Calu3 (cell line): ENCODE measurements at regions not wholly inside any gene's neighbourhood (a gene's known extent, or its start where the extent isn't known, plus 50 kb on each side); places are given as distances from the start of the nearest gene placed in this dataset.

Experiments
- BruUV-seq: library from RNA; stranded (reverse); fragments of 400-500 nt; replicated peaks from 2 replicates; lab custom pipeline; 2021; lab: Mats Ljungman, UMichigan
- CTCF ChIA-PET: fragments of 300-600 bp; sonication (Branson Sonifier 250); formaldehyde crosslinking; loops from one replicate; lab custom pipeline; 2022; ENCODE audit warnings: antibody characterized with exemption; lab: Charles Lee
- DNase-seq: peaks from one replicate; pipeline ENCODE4 v3.0.0; 2022
- H3K27ac Mint-ChIP-seq: one replicate; pipeline ENCODE4 v1.8.0; 2022; ENCODE audit warnings: mixed read lengths; ENCODE audit not compliant: unreplicated experiment
- H3K27me3 Mint-ChIP-seq: one replicate; pipeline ENCODE4 v1.8.0; 2022; ENCODE audit warnings: mixed read lengths; ENCODE audit not compliant: unreplicated experiment
- H3K36me3 Mint-ChIP-seq: one replicate; pipeline ENCODE4 v1.8.0; 2022; ENCODE audit warnings: mild to moderate bottlenecking, moderate library complexity, mixed read lengths; ENCODE audit not compliant: insufficient read depth, unreplicated experiment
- H3K4me1 Mint-ChIP-seq: one replicate; pipeline ENCODE4 v1.8.0; 2022; ENCODE audit warnings: mild to moderate bottlenecking, low read depth, mixed read lengths; ENCODE audit not compliant: unreplicated experiment
- H3K4me3 Mint-ChIP-seq: one replicate; pipeline ENCODE4 v1.8.0; 2022; ENCODE audit warnings: mild to moderate bottlenecking, low read depth, moderate library complexity, mixed read lengths; ENCODE audit not compliant: unreplicated experiment
- H3K9me3 Mint-ChIP-seq: one replicate; pipeline ENCODE4 v1.8.0; 2022; ENCODE audit warnings: low read depth, mixed read lengths; ENCODE audit not compliant: unreplicated experiment
- intact Hi-C: fragments of 100-400 bp; cut with micrococcal nuclease; formaldehyde crosslinking; loops from one replicate; pipeline ENCODE4 v1.10.0; 2022; ENCODE audit not compliant: unreplicated experiment
- TF ChIP-seq, protein P1 (sequence below): fragments of 200-600 bp; IDR thresholded peaks from one replicate; pipeline ENCODE4 v1.8.0; 2022; ENCODE audit warnings: antibody characterized with exemption; ENCODE audit not compliant: unreplicated experiment

DNA sequence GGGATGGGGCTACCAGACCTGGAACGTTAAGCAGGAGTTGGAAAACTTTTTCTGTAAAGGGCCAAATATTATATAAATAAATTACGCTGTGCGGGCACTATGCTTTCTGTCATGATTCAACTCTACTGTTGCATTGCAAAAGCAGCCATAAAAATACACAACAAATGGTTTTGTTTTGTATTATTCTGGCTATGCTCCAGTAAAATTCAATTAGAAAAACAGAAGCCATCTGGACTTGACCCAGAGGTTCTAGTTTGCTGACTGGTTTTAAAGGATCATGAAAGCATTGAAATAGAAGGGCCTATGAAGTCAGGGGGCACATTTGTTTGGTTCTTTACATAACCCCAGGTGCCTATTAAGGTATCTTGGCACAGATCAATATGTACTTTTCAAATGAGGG, 647.4 kb upstream of the LMCD1 start:
- no peaks in the 10 kb centered on the region for H3K27me3 Mint-ChIP-seq
- no peaks in the 10 kb centered on the region for H3K9me3 Mint-ChIP-seq
- no peaks in the 10 kb centered on the region for H3K4me1 Mint-ChIP-seq
- no peak overlapping the region for H3K4me3 Mint-ChIP-seq
- TF ChIP-seq, protein P1, sequence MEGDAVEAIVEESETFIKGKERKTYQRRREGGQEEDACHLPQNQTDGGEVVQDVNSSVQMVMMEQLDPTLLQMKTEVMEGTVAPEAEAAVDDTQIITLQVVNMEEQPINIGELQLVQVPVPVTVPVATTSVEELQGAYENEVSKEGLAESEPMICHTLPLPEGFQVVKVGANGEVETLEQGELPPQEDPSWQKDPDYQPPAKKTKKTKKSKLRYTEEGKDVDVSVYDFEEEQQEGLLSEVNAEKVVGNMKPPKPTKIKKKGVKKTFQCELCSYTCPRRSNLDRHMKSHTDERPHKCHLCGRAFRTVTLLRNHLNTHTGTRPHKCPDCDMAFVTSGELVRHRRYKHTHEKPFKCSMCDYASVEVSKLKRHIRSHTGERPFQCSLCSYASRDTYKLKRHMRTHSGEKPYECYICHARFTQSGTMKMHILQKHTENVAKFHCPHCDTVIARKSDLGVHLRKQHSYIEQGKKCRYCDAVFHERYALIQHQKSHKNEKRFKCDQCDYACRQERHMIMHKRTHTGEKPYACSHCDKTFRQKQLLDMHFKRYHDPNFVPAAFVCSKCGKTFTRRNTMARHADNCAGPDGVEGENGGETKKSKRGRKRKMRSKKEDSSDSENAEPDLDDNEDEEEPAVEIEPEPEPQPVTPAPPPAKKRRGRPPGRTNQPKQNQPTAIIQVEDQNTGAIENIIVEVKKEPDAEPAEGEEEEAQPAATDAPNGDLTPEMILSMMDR = no peak
- CTCF ChIA-PET = no interaction called here
- no peak for DNase-seq
- intact Hi-C loops = no loop called here
- no TSS peak for BruUV-seq
- H3K36me3 Mint-ChIP-seq = no peaks in the 10 kb centered on the region
- H3K27ac Mint-ChIP-seq = no peak overlapping the region

DNA sequence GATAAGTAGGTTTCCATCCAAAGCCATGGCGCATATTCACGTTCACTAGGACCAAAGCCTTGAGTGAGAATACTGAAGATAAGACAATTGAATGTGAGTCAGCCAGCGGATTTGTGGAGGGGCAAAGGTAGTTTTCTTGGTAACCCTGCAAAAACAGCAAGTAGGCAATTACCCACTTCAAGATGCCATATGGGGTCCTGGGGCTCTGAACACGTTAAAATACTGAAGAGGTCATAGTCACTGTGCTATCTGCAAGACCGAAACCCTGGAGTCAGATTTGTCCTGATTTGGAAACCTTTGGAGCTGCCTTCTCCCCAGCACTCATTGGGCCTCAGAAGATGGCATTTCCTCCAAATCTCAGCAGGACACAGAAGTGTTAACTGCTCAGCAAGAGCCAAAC, 646.9 kb upstream of the LMCD1 start:
- no peaks in the 10 kb centered on the region for H3K9me3 Mint-ChIP-seq
- no peaks in the 10 kb centered on the region for H3K27me3 Mint-ChIP-seq
- BruUV-seq = no TSS peak
- H3K27ac Mint-ChIP-seq = no peak overlapping the region
- no peaks in the 10 kb centered on the region for H3K4me1 Mint-ChIP-seq
- CTCF ChIA-PET = no interaction called here
- no peak for DNase-seq
- TF ChIP-seq, protein P1 = no peak
- no peak overlapping the region for H3K4me3 Mint-ChIP-seq
- H3K36me3 Mint-ChIP-seq = no peaks in the 10 kb centered on the region
- intact Hi-C loops = no loop called here

DNA sequence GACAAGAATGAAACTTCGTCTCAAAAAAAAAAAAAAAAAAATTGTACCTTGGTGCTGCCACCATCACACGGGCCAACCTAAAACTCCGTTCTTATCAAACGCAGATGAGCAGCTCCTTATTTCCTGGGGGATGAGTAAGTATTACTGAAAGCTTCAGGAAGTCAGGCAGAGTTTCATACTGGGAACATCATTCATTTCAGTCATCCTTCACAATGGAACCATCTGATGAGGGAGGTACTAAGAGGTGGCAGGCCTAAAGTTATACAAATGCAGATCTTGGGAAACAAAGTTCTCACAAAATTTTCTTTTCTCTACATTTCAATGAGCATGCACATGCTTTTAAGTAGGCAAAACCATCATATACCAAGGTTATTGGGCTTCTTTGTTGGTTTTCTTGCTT, 636.0 kb upstream of the LMCD1 start:
- intact Hi-C loops = no loop called here
- H3K9me3 Mint-ChIP-seq = peaks cover 3% of the 10 kb centered on the region
- BruUV-seq = no TSS peak
- DNase-seq = no peak
- no peaks in the 10 kb centered on the region for H3K27me3 Mint-ChIP-seq
- TF ChIP-seq, protein P1 = no peak
- no peaks in the 10 kb centered on the region for H3K4me1 Mint-ChIP-seq
- H3K4me3 Mint-ChIP-seq = no peak overlapping the region
- CTCF ChIA-PET = no interaction called here
- no peaks in the 10 kb centered on the region for H3K36me3 Mint-ChIP-seq
- no peak overlapping the region for H3K27ac Mint-ChIP-seq

DNA sequence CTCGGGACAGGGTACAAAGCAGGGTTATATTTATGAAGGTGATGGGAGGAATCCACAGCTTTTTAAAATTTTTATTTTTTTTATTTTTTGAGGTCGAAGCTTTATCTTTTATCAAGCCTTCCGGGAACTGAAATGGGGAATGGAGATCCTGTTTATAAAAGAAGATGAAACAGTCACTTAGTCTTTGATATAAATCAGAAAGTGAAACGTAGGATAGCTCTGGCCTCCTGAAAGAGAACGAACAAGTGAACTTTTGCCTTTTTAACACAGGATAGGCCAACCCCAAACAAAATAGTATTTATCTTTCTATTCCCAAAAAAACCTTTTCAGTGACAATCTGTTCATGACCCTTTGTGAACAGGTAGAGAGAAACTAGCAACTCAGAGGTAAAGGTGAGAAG, 634.0 kb upstream of the LMCD1 start:
- TF ChIP-seq, protein P1 = no peak
- intact Hi-C loops = no loop called here
- Mint-ChIP-seq H3K36me3 (no peaks in the 10 kb centered on the region), H3K4me3 (no peak overlapping the region), H3K9me3 (peaks cover 4% of the 10 kb centered on the region), H3K27ac (no peak overlapping the region), H3K27me3 (no peaks in the 10 kb centered on the region), H3K4me1 (no peaks in the 10 kb centered on the region)
- BruUV-seq = no TSS peak
- no peak for DNase-seq
- CTCF ChIA-PET = no interaction called here
